GM21717 (cell line): ENCODE measurements at regions not wholly inside any gene's neighbourhood (a gene's known extent, or its start where the extent isn't known, plus 50 kb on each side); places are given as distances from the start of the nearest gene placed in this dataset.
"Not testable (repeated sequence)": the region's sequence is repeated elsewhere in the genome, so short reads cannot be mapped to it uniquely, and the experiment has no call there.

ENCODE experiments used
- ATAC-seq: cut with Tn5 transposase; IDR thresholded peaks from one replicate; pipeline ENCODE4 v1.9.1; 2021; ENCODE audit warnings: mild to moderate bottlenecking, moderate library complexity; ENCODE audit not compliant: unreplicated experiment

- not testable (repeated sequence) for ATAC-seq
These were observed 394.1 kb upstream of the NFIA start for GRCh38 chr1:60688221-60688620.

GRCh38 chr1:60681095-60681860 is 401.1 kb upstream of the NFIA start:
- no peak for ATAC-seq

GRCh38 chr1:60679524-60680375 is 402.6 kb upstream of the NFIA start:
- no peak for ATAC-seq

GRCh38 chr1:60678802-60679201 is 403.6 kb upstream of the NFIA start:
- ATAC-seq: no peak

GRCh38 chr1:60678391-60678790 is 404.0 kb upstream of the NFIA start:
- ATAC-seq: no peak

- ATAC-seq: no peak
These were observed 409.9 kb upstream of the NFIA start for GRCh38 chr1:60672449-60672848.

GRCh38 chr1:60670302-60670701 is 412.1 kb upstream of the NFIA start:
- ATAC-seq: no peak

- ATAC-seq: no peak
These were observed 413.8 kb upstream of the NFIA start for GRCh38 chr1:60668585-60668984.

GRCh38 chr1:60665311-60665710 is 417.1 kb upstream of the NFIA start:
- ATAC-seq: no peak

GRCh38 chr1:60664086-60664625 is 418.2 kb upstream of the NFIA start:
- no peak for ATAC-seq

- no peak for ATAC-seq
These were observed 419.8 kb upstream of the NFIA start for GRCh38 chr1:60662486-60663044.

- ATAC-seq: no peak
These were observed 424.4 kb upstream of the NFIA start for GRCh38 chr1:60657926-60658325.

- ATAC-seq: no peak
These were observed 426.5 kb upstream of the NFIA start for GRCh38 chr1:60655679-60656355.

GRCh38 chr1:60640033-60640551 is 442.3 kb upstream of the NFIA start:
- ATAC-seq: not testable (repeated sequence)

- ATAC-seq: no peak
These were observed 443.1 kb upstream of the NFIA start for GRCh38 chr1:60639287-60639686.

- ATAC-seq: no peak
These were observed 444.7 kb upstream of the NFIA start for GRCh38 chr1:60637651-60638050.

- ATAC-seq: no peak
These were observed 445.4 kb upstream of the NFIA start for GRCh38 chr1:60636946-60637345.

- ATAC-seq: no peak
These were observed 448.3 kb upstream of the NFIA start for GRCh38 chr1:60634106-60634505.

GRCh38 chr1:60622486-60622885 is 459.9 kb upstream of the NFIA start:
- ATAC-seq: no peak

- no peak for ATAC-seq
These were observed 461.0 kb upstream of the NFIA start for GRCh38 chr1:60621368-60621851.

- ATAC-seq: no peak
These were observed 462.3 kb upstream of the NFIA start for GRCh38 chr1:60620087-60620486.
